Tibial nerve (tissue), 4 donors: ENCODE measurements at regions not wholly inside any gene's neighbourhood (a gene's known extent, or its start where the extent isn't known, plus 50 kb on each side); places are given as distances from the start of the nearest gene placed in this dataset.

Source experiments
- DNase-seq, 2 donors: peaks; one replicate each; pipeline ENCODE4 v3.0.0-alpha.2; 2019; ENCODE audit warnings: low spot score in 2 of 2
- H3K27ac ChIP-seq, 4 donors: fragments of 200-600 bp; sonication (generic) in 3 of 4; one replicate each; pipeline ENCODE4 v1.5.1; 2017 to 2019; ENCODE audit warnings: mild to moderate bottlenecking in 1 of 4
- H3K27me3 ChIP-seq, 2 donors: fragments of 200-600 bp; sonication (generic) in 1 of 2; one replicate each; pipeline versions ENCODE4 v1.5.1 to v1.6.0; 2017 to 2019
- H3K36me3 ChIP-seq, 3 donors: fragments of 200-600 bp; sonication (generic); one replicate each; pipeline ENCODE4 v1.5.1; 2018 to 2019
- H3K4me1 ChIP-seq, 4 donors: fragments of 200-600 bp; sonication (generic) in 3 of 4; one replicate each; pipeline ENCODE4 v1.5.1; 2017 to 2019
- H3K4me3 ChIP-seq, 4 donors: fragments of 200-600 bp; sonication (generic) in 3 of 4; one replicate each; pipeline ENCODE4 v1.5.1; 2017 to 2019; ENCODE audit warnings: mild to moderate bottlenecking in 1 of 4, moderate library complexity in 1 of 4
- H3K9me3 ChIP-seq, 4 donors: fragments of 200-600 bp; sonication (generic) in 3 of 4; one replicate each; pipeline ENCODE4 v1.5.1; 2017 to 2019
- EP300 ChIP-seq, 2 donors: sonication (generic); formaldehyde crosslinking; IDR thresholded peaks; one replicate each; pipeline ENCODE4 v1.6.1; 2017; ENCODE audit warnings: antibody characterized with exemption in 2 of 2, mild to moderate bottlenecking in 1 of 2
- POLR2A ChIP-seq, 2 donors: fragments of 450-650 bp; IDR thresholded peaks; one replicate each; pipeline ENCODE4 v1.6.1; 2017; ENCODE audit warnings: antibody characterized with exemption in 2 of 2, mild to moderate bottlenecking in 2 of 2, moderate library complexity in 2 of 2
- WGBS, 2 donors: methylation state at CpG; one replicate each; pipeline ENCODE4 v1.1.5; 2018; 5-methylcytosine and 5-hydroxymethylcytosine counted together
- TF ChIP-seq, protein P1 (sequence below), 5 experiments: fragments of 200-600 bp in 3 of 5; fragments of 450-650 bp in 2 of 5; sonication (generic) in 3 of 5; IDR thresholded peaks; one replicate each; pipeline ENCODE4 v1.5.1; 2016 to 2019; ENCODE audit warnings: antibody characterized with exemption in 5 of 5, mild to moderate bottlenecking in 3 of 5, moderate library complexity in 2 of 5

DNA sequence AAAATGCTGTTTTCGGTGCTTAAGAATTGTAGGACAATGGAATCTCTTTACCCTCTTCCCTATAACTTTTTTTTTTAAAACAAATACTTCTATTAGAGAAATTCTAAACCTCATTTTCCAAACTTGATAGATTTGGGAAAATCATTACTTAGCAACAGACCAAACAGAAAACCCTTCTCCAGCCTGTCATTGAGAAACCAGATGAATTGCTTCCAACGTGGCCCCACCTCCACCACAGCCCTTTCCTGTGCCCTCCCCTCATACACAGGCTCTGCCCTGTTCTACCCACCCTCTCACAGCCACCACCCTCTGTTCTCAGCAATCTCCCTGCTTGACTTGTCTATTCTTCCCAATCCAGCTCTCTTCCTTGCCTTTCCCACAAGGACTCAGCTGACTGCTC is 221.2 kb downstream of the DMRT2 start:
- 54% methylated on average over 2 of the region's 2 CpGs for WGBS, 2 donors
- Histone ChIP-seq H3K27ac (no peak overlapping the region), H3K36me3 (no peaks in the 10 kb centered on the region), H3K9me3 (no peaks in the 10 kb centered on the region), H3K4me1 (no peaks in the 10 kb centered on the region), H3K27me3 (no peaks in the 10 kb centered on the region), H3K4me3 (no peak overlapping the region)
- DNase-seq: no peak
- TF ChIP-seq, protein P1, sequence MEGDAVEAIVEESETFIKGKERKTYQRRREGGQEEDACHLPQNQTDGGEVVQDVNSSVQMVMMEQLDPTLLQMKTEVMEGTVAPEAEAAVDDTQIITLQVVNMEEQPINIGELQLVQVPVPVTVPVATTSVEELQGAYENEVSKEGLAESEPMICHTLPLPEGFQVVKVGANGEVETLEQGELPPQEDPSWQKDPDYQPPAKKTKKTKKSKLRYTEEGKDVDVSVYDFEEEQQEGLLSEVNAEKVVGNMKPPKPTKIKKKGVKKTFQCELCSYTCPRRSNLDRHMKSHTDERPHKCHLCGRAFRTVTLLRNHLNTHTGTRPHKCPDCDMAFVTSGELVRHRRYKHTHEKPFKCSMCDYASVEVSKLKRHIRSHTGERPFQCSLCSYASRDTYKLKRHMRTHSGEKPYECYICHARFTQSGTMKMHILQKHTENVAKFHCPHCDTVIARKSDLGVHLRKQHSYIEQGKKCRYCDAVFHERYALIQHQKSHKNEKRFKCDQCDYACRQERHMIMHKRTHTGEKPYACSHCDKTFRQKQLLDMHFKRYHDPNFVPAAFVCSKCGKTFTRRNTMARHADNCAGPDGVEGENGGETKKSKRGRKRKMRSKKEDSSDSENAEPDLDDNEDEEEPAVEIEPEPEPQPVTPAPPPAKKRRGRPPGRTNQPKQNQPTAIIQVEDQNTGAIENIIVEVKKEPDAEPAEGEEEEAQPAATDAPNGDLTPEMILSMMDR (IDR thresholded peaks at IDR 0.05): no peak
- TF ChIP-seq EP300 (IDR thresholded peaks at IDR 0.05) (no peak), POLR2A (IDR thresholded peaks at IDR 0.05) (no peak)

DNA sequence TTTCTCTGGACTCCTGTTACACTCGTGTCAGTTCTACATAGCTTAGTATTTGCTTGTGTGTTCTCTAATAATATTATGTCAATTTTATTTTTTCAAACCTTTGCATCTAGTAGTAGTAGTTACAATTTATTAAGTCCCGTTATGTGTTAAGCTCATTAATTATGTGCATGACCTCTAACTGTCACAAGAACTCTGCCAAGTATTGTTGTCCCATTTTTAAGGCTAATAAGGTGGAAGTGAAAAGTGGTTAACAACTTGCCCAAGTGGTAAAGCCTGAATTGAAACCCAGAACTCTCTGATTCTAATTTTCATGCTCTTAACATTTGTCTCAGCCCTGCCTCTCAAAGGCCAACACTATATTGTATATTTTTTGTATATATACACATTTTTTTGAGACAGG is 221.6 kb downstream of the DMRT2 start:
- WGBS, 2 donors: 64 to 67% methylated on average over 2 of the region's 2 CpGs
- TF ChIP-seq EP300 (IDR thresholded peaks at IDR 0.05) (no peak), POLR2A (IDR thresholded peaks at IDR 0.05) (no peak)
- TF ChIP-seq, protein P1 (IDR thresholded peaks at IDR 0.05): no peak
- no peak for DNase-seq
- no peaks in the 10 kb centered on the region for H3K36me3 ChIP-seq
- H3K4me1 ChIP-seq: no peaks in the 10 kb centered on the region
- H3K9me3 ChIP-seq: no peaks in the 10 kb centered on the region
- H3K27me3 ChIP-seq: no peaks in the 10 kb centered on the region
- no peak overlapping the region for H3K4me3 ChIP-seq
- no peak overlapping the region for H3K27ac ChIP-seq

DNA sequence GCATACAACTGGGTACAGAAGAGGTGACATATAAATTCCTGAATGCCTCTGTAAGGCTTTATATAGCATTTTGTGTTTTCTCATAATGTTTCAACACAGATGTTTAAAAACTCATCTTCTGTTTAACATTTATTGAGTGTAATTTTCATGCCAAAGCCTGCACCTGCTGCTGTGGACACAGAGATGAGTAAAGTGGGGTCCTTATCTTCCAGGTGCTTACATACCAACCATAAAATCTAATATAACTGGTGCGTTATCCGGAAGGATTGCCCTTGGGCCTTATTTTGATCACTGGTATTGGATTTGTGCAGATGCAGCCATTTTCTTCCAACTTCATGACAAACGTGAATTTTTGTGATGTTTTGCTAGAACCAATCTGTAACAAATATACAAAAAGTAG is 222.3 kb downstream of the DMRT2 start:
- Histone ChIP-seq H3K9me3 (no peaks in the 10 kb centered on the region), H3K36me3 (no peaks in the 10 kb centered on the region), H3K27ac (no peak overlapping the region), H3K4me3 (no peak overlapping the region), H3K4me1 (no peaks in the 10 kb centered on the region), H3K27me3 (no peaks in the 10 kb centered on the region)
- 73 to 79% methylated on average over 3 of the region's 3 CpGs for WGBS, 2 donors
- DNase-seq: no peak
- TF ChIP-seq, protein P1 (IDR thresholded peaks at IDR 0.05): no peak
- TF ChIP-seq POLR2A (IDR thresholded peaks at IDR 0.05): no peak
- no peak for TF ChIP-seq EP300 (IDR thresholded peaks at IDR 0.05)

DNA sequence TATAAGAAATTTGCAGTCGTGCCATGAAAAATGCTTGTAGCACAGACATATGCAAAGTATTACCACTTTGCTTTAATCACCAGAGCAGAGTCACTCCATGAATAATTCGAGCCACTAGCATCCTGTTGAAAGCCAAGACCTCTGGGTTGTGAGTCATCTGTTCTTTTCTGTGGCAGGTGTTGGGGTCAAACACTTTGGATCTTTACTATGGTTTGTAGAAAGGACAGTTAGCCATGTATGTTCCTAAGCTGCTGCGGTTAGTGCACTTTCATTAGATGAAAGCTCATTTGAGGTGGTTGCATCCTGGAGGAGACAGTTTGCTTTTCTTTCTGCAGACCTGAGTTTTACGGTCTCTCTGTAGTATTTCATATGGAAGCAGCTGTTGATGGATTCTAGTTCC is 223.7 kb downstream of the DMRT2 start:
- H3K9me3 ChIP-seq: no peaks in the 10 kb centered on the region
- no peak overlapping the region for H3K27ac ChIP-seq
- no peak for DNase-seq
- 62 to 72% methylated on average over 4 of the region's 4 CpGs for WGBS, 2 donors
- H3K27me3 ChIP-seq: no peaks in the 10 kb centered on the region
- no peaks in the 10 kb centered on the region for H3K4me1 ChIP-seq
- H3K4me3 ChIP-seq: no peak overlapping the region
- H3K36me3 ChIP-seq: no peaks in the 10 kb centered on the region
- TF ChIP-seq EP300 (IDR thresholded peaks at IDR 0.05) (no peak), POLR2A (IDR thresholded peaks at IDR 0.05) (no peak)
- TF ChIP-seq, protein P1 (IDR thresholded peaks at IDR 0.05): no peak

DNA sequence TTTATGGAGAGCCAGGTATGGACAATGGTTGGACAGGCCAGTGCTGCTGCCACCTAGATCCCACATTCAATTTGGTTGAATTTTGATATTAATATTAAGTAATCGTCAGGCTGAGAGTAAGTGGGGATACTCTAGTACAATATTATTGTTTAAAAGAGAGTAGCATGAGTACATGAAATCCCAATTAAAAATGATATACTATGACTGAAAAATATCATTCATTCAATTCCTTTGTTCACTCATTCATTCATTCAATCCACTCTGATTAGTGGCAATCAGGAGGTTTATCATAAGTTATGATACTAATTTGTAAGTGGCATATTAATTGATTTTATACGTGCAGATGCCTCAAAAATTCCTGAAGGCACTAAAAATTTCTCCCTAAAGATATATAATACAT is 224.2 kb downstream of the DMRT2 start:
- Histone ChIP-seq H3K36me3 (no peaks in the 10 kb centered on the region), H3K4me1 (no peaks in the 10 kb centered on the region), H3K4me3 (no peak overlapping the region), H3K27me3 (no peaks in the 10 kb centered on the region), H3K27ac (no peak overlapping the region), H3K9me3 (no peaks in the 10 kb centered on the region)
- TF ChIP-seq POLR2A (IDR thresholded peaks at IDR 0.05) (no peak), EP300 (IDR thresholded peaks at IDR 0.05) (no peak)
- TF ChIP-seq, protein P1 (IDR thresholded peaks at IDR 0.05): no peak
- 87 to 92% methylated on average over 2 of the region's 2 CpGs for WGBS, 2 donors
- DNase-seq: no peak
